ENCODE measurements at regions not wholly inside any gene's neighbourhood (a gene's known extent, or its start where the extent isn't known, plus 50 kb on each side); places are given as distances from the start of the nearest gene placed in this dataset.

DNA sequence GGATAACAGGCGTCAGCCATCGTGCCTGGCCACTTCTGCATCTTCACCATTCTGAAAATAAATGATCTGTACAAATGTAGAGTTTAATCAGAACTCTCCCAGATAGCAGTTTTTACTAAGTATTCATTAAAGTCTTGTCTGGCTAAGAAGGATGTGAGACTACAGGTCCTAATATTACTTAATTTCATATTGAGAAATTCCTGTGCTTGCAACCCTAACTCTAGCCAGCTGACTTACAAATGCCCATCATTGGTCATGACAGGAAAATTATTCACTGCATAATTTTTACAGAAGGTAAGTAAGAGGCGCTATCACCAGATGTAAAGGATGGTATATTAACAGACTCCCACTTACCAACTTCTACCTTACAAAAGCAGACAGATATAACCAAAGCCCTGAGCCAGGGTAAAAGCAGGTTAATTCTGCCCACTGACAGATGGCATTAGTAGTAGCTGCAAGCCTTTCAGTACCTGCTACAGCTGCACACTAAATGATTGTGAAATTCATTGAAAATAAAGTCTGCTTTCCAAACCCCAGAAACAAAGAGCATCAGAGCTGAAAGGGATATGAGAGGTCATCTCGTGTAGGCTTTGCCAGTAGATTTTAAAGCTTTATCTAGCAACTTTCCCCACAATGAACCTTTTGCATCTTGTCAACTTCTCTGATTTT, 55.9 kb upstream of the FOXN2 start:
- TF ChIP-seq ZFP30 (CRISPR knock-in tag; IDR thresholded peaks at IDR 0.05), result no peak
- TF ChIP-seq CSDC2 (CRISPR knock-in tag; IDR thresholded peaks at IDR 0.05), result no peak
- no peak for TF ChIP-seq PATZ1 (CRISPR knock-in tag; IDR thresholded peaks at IDR 0.05; ENCODE audit: borderline replicate concordance)
- TF ChIP-seq, protein P1, sequence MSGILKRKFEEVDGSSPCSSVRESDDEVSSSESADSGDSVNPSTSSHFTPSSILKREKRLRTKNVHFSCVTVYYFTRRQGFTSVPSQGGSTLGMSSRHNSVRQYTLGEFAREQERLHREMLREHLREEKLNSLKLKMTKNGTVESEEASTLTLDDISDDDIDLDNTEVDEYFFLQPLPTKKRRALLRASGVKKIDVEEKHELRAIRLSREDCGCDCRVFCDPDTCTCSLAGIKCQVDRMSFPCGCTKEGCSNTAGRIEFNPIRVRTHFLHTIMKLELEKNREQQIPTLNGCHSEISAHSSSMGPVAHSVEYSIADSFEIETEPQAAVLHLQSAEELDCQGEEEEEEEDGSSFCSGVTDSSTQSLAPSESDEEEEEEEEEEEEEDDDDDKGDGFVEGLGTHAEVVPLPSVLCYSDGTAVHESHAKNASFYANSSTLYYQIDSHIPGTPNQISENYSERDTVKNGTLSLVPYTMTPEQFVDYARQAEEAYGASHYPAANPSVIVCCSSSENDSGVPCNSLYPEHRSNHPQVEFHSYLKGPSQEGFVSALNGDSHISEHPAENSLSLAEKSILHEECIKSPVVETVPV (CRISPR knock-in tag; IDR thresholded peaks at IDR 0.05), result no peak
- no peak for TF ChIP-seq ZNF70 (CRISPR knock-in tag; IDR thresholded peaks at IDR 0.05)
